C1 segment of cervical spinal cord (tissue), 14 donors: ENCODE measurements at regions not wholly inside any gene's neighbourhood (a gene's known extent, or its start where the extent isn't known, plus 50 kb on each side); places are given as distances from the start of the nearest gene placed in this dataset.

ENCODE experiments used
- DNase-seq, 14 donors: peaks; one replicate each; lab custom pipeline; 2025; lab: John Stamatoyannopoulos, UW

GRCh38 chr4:100843910-100844309, 326.1 kb upstream of the EMCN start:
- no peak for DNase-seq

- DNase-seq = no peak
Measured at GRCh38 chr4:100842856-100843255, 325.0 kb upstream of the EMCN start.

GRCh38 chr4:100841911-100842310, 324.1 kb upstream of the EMCN start:
- no peak for DNase-seq

GRCh38 chr4:100839712-100840111, 321.9 kb upstream of the EMCN start:
- no peak for DNase-seq

GRCh38 chr4:100838286-100838685, 320.5 kb upstream of the EMCN start:
- no peak for DNase-seq

GRCh38 chr4:100836929-100837328, 319.1 kb upstream of the EMCN start:
- DNase-seq = no peak

GRCh38 chr4:100834616-100835015, 316.8 kb upstream of the EMCN start:
- DNase-seq = no peak

GRCh38 chr4:100833906-100834305, 316.1 kb upstream of the EMCN start:
- no peak for DNase-seq

- DNase-seq = no peak
Measured at GRCh38 chr4:100828986-100829685, 311.3 kb upstream of the EMCN start.

GRCh38 chr4:100828364-100828763, 310.5 kb upstream of the EMCN start:
- no peak for DNase-seq

GRCh38 chr4:100827756-100828155, 309.9 kb upstream of the EMCN start:
- DNase-seq = no peak

- peak in 1 of 14 donors; percentile 75 for DNase-seq
Measured at GRCh38 chr4:100826808-100827548, 309.2 kb upstream of the EMCN start.

GRCh38 chr4:100826067-100826466, 308.2 kb upstream of the EMCN start:
- DNase-seq = no peak

- no peak for DNase-seq
Measured at GRCh38 chr4:100823993-100824323, 306.1 kb upstream of the EMCN start.

GRCh38 chr4:100823066-100823992, 305.5 kb upstream of the EMCN start:
- DNase-seq = no peak

GRCh38 chr4:100820249-100820648, 302.4 kb upstream of the EMCN start:
- no peak for DNase-seq

- no peak for DNase-seq
Measured at GRCh38 chr4:100819505-100819904, 301.7 kb upstream of the EMCN start.

- DNase-seq = no peak
Measured at GRCh38 chr4:100816436-100817045, 298.7 kb upstream of the EMCN start.

- DNase-seq = no peak
Measured at GRCh38 chr4:100811046-100811445, 293.2 kb upstream of the EMCN start.

- DNase-seq = no peak
Measured at GRCh38 chr4:100809506-100809905, 291.7 kb upstream of the EMCN start.

- DNase-seq = no peak
Measured at GRCh38 chr4:100806988-100807387, 289.2 kb upstream of the EMCN start.

- no peak for DNase-seq
Measured at GRCh38 chr4:100805538-100805937, 287.7 kb upstream of the EMCN start.
